HEK293 (cell line): ENCODE measurements at regions not wholly inside any gene's neighbourhood (a gene's known extent, or its start where the extent isn't known, plus 50 kb on each side); places are given as distances from the start of the nearest gene placed in this dataset.

Source experiments
- OSR2 ChIP-seq: fragments of 450-650 bp; formaldehyde crosslinking; IDR thresholded peaks from 2 replicates; pipeline ENCODE4 v1.5.1; 2016; ENCODE audit warnings: missing biosample characterization, missing genetic modification characterization
- RBAK ChIP-seq: fragments of 450-650 bp; formaldehyde crosslinking; IDR thresholded peaks from 2 replicates; pipeline ENCODE4 v1.5.1; 2016; ENCODE audit warnings: missing biosample characterization, missing genetic modification characterization
- ZBTB21 ChIP-seq: fragments of 450-650 bp; formaldehyde crosslinking; IDR thresholded peaks from 2 replicates; pipeline ENCODE4 v1.5.1; 2017; ENCODE audit warnings: missing biosample characterization, missing genetic modification characterization
- ZNF114 ChIP-seq: fragments of 450-650 bp; formaldehyde crosslinking; IDR thresholded peaks from 2 replicates; pipeline ENCODE4 v1.5.0; 2017; ENCODE audit warnings: missing biosample characterization, missing genetic modification characterization
- ZNF266 ChIP-seq: fragments of 450-650 bp; formaldehyde crosslinking; IDR thresholded peaks from 2 replicates; pipeline ENCODE4 v1.5.1; 2016; ENCODE audit warnings: missing biosample characterization, missing genetic modification characterization, low read depth
- ZNF701 ChIP-seq: fragments of 450-650 bp; formaldehyde crosslinking; IDR thresholded peaks from 2 replicates; pipeline ENCODE4 v1.5.1; 2016; ENCODE audit warnings: missing biosample characterization, missing genetic modification characterization
- ZNF707 ChIP-seq: fragments of 450-650 bp; formaldehyde crosslinking; IDR thresholded peaks from 2 replicates; pipeline ENCODE4 v1.5.1; 2016; ENCODE audit warnings: missing biosample characterization, missing genetic modification characterization
- ZNF830 ChIP-seq: fragments of 450-650 bp; IDR thresholded peaks from 2 replicates; pipeline ENCODE4 v1.5.0; 2018; ENCODE audit warnings: missing biosample characterization, missing genetic modification characterization, low read depth, mild to moderate bottlenecking, moderate library complexity
- TF ChIP-seq, protein P1 (sequence below): fragments of 450-650 bp; formaldehyde crosslinking; IDR thresholded peaks from 2 replicates; pipeline ENCODE4 v1.5.1; 2016; ENCODE audit warnings: missing biosample characterization, missing genetic modification characterization
- TF ChIP-seq, protein P2 (sequence below): sonication (generic); formaldehyde crosslinking; IDR thresholded peaks from 2 replicates; pipeline ENCODE4 v1.8.1; 2022; ENCODE audit warnings: mild to moderate bottlenecking, moderate library complexity, missing genetic modification reagents

DNA sequence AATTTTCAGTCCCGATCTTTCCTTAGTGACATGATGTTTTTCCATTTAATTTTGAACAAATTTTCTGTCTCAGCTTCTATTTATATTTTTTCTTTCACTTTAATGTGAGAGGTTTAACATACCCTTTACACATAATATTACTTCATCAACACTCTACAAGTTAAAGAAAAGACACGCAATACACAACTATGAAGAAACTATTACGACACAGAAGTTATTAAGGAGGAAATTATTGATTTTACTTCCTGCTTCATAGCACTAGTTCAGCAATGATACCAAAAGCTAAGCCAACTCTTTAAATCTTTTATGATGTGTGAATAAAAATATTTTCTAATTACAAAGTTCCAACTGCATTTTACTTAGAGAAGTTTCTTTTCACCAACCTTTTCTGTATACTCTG is 432.3 kb upstream of the DAB2 start:
- no peak for TF ChIP-seq RBAK (tag by site-specific recombination)
- TF ChIP-seq, protein P1, sequence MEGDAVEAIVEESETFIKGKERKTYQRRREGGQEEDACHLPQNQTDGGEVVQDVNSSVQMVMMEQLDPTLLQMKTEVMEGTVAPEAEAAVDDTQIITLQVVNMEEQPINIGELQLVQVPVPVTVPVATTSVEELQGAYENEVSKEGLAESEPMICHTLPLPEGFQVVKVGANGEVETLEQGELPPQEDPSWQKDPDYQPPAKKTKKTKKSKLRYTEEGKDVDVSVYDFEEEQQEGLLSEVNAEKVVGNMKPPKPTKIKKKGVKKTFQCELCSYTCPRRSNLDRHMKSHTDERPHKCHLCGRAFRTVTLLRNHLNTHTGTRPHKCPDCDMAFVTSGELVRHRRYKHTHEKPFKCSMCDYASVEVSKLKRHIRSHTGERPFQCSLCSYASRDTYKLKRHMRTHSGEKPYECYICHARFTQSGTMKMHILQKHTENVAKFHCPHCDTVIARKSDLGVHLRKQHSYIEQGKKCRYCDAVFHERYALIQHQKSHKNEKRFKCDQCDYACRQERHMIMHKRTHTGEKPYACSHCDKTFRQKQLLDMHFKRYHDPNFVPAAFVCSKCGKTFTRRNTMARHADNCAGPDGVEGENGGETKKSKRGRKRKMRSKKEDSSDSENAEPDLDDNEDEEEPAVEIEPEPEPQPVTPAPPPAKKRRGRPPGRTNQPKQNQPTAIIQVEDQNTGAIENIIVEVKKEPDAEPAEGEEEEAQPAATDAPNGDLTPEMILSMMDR (tag by site-specific recombination) = no peak
- TF ChIP-seq ZNF114 (tag by site-specific recombination) = no peak
- no peak for TF ChIP-seq ZNF266 (tag by site-specific recombination)
- TF ChIP-seq ZNF701 (tag by site-specific recombination) = no peak
- TF ChIP-seq ZNF707 (tag by site-specific recombination) = no peak
- TF ChIP-seq ZBTB21 = no peak
- TF ChIP-seq, protein P2, sequence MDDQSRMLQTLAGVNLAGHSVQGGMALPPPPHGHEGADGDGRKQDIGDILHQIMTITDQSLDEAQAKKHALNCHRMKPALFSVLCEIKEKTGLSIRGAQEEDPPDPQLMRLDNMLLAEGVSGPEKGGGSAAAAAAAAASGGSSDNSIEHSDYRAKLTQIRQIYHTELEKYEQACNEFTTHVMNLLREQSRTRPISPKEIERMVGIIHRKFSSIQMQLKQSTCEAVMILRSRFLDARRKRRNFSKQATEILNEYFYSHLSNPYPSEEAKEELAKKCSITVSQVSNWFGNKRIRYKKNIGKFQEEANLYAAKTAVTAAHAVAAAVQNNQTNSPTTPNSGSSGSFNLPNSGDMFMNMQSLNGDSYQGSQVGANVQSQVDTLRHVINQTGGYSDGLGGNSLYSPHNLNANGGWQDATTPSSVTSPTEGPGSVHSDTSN (CRISPR knock-in tag) = no peak
- TF ChIP-seq OSR2 = no peak
- no peak for TF ChIP-seq ZNF830 (tag by site-specific recombination)
